Tibial nerve (tissue), 4 donors: ENCODE measurements at regions not wholly inside any gene's neighbourhood (a gene's known extent, or its start where the extent isn't known, plus 50 kb on each side); places are given as distances from the start of the nearest gene placed in this dataset.

Experiments
- CTCF ChIP-seq, 5 experiments: fragments of 200-600 bp in 3 of 5; fragments of 450-650 bp in 2 of 5; sonication (generic) in 3 of 5; IDR thresholded peaks; one replicate each; pipeline ENCODE4 v1.5.1; 2016 to 2019; ENCODE audit warnings: antibody characterized with exemption in 5 of 5, mild to moderate bottlenecking in 3 of 5, moderate library complexity in 2 of 5
- EP300 ChIP-seq, 2 donors: sonication (generic); formaldehyde crosslinking; IDR thresholded peaks; one replicate each; pipeline ENCODE4 v1.6.1; 2017; ENCODE audit warnings: antibody characterized with exemption in 2 of 2, mild to moderate bottlenecking in 1 of 2
- POLR2A ChIP-seq, 2 donors: fragments of 450-650 bp; IDR thresholded peaks; one replicate each; pipeline ENCODE4 v1.6.1; 2017; ENCODE audit warnings: antibody characterized with exemption in 2 of 2, mild to moderate bottlenecking in 2 of 2, moderate library complexity in 2 of 2

GRCh38 chrX:155757046-155757759 lies 123.9 kb upstream of the VAMP7 start:
- TF ChIP-seq POLR2A (IDR thresholded peaks at IDR 0.05) (no peak), CTCF (IDR thresholded peaks at IDR 0.05) (no peak), EP300 (IDR thresholded peaks at IDR 0.05) (no peak)
